Kidney tubule cell (primary cell): ENCODE measurements at regions not wholly inside any gene's neighbourhood (a gene's known extent, or its start where the extent isn't known, plus 50 kb on each side); places are given as distances from the start of the nearest gene placed in this dataset.
"Not testable (repeated sequence)": the region's sequence is repeated elsewhere in the genome, so short reads cannot be mapped to it uniquely, and the experiment has no call there.

Source experiments
- DNase-seq: peaks from one replicate; pipeline ENCODE4 v3.0.0-alpha.2; 2018; ENCODE audit warnings: low spot score

DNA sequence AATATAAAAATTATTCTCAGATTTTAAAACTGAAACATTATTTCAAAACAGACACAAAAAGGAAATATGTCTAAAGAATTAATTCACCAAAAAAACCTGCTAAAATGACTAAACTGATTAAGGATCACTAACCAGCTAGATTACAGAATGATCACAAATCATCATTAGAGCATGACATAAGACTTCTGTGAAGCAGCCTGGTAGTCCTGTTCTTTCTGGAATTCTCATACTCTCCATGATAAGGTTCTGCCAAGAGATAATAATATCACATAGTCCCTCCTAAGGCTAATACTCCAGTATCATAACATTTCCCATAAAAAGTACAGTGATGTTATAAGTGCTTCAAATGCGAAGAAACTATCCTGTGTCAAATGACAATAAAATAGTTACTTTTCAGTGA lies 1814.9 kb downstream of the SLITRK5 start:
- no peak for DNase-seq

DNA sequence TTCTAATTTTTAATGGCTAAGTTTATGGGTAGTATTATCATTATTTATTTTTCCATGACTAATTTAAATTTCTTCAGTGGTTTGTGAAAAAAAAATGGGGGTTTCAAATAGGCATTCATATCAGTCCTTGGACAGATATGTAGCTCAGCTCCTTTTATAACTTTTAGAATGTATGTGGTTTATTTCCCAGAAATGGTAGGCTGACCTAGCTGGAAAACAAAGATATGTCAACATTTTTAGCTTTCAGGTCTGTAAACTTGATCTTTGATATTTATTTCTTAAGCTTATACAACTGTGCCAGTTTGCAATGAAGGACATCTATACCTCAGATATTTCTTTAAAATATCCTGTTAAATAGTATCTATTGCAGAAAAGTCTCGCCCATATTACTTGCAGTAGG lies 1815.5 kb downstream of the SLITRK5 start:
- no peak for DNase-seq

DNA sequence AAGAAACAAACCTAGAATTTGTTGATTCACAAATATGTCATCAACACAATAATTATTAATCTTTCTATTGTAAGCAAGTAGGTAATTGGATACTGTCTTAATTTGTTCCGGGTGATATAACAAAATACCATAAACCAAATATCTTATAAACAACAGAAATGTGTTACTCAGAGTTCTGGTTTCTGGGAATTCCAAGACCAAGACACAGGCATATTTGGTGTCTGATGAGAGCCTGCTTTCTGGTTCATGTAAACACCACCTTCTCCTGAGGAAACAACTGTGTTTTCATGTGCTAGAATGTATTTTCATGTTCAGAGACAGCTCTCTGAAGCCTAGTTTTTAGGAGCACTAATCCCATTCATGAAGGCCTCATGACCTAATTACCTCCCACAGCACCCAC lies 1819.5 kb downstream of the SLITRK5 start:
- DNase-seq = peak; percentile 29

DNA sequence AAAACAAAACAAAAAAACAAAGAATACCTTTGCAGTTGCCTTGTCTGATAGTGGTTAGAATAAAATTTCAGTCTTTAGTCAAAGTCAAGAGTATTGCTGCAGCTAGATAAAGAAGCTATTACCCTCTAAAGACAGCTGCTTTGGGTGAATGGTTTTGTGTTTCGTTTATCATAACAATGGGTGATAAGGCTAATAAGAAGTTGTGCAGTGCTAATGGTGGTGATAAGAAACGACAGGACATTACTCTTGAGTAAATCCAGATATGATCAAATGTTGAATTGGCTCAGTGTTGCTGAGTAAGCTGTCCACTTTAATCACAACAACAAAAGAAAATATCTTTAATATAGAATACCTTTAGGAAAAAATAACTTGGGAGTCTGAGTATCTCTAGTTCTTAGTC lies 1825.3 kb downstream of the SLITRK5 start:
- DNase-seq = no peak

DNA sequence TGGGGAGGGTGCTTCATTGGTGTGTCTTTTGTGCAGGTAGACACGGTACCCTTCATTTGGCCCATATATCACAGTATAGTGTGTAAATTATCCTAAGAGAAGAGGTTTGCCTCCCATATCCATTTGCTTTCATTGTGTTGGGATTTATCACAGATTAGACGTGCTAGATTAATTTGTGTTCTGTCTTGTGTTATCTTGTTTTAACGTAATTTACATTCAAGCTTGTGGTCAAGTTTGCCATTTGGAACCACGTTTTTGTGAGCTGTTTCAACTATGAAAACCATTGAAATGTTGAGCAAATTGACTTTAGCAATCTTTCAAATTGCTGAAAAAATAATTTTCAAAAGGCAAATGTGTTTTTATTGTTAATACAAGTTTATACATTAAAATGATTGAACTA lies 1826.5 kb downstream of the SLITRK5 start:
- no peak for DNase-seq

DNA sequence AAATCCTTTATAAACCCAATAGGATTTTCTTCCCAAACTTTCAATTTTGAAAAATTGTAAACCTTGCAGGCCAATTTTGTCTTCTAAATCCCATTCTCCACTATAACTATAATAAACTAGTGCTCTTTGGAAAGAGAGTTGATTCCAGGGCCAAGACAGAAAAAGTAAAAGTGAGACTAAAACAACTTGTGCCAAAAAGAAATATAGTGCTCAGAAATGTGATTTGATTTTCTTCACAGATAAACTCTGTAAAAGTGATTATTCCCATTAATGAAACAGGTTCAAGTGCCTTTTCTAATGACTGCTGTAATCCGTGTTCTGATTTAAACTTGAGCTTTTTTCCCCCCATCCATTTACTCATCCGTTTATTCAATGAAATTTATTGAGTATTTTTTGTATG lies 1831.1 kb downstream of the SLITRK5 start:
- DNase-seq = no peak

DNA sequence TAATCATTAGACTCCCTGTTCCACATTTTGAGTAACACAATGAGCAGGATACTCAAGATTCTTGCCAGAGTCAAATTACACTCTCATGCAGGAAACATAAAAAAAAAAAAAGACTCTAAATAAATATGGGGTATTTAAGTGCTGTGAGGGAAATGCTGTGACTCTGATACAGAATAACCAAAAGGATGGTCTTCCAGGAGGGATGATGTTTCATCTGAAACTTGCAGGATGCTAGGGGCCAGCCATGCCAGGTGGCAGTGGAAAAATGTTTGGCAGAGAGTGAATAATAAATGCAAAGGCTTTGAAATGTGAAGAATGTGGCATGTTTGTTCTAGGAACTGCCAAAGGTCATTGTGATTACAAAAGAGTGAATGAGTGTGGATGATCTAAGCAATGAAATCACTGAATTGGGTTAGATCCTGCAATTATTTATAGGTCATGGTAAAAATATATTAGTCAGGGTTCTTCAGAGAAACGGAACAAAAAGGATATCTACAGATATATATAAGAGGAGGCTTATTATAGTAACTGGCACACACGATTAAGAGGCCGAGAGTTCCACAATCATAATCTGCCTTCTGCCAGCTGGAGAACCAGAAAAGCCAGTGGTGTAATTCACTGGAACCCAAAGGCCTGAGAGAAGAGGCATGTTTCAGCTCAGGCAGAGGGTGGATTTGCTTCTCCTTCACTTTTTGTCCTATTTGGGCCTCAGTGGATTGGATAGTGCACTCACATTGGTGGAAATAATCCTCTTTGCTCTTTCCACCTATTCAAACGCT lies 1832.8 kb upstream of the MIR17HG start:
- DNase-seq = peak; percentile 96

DNA sequence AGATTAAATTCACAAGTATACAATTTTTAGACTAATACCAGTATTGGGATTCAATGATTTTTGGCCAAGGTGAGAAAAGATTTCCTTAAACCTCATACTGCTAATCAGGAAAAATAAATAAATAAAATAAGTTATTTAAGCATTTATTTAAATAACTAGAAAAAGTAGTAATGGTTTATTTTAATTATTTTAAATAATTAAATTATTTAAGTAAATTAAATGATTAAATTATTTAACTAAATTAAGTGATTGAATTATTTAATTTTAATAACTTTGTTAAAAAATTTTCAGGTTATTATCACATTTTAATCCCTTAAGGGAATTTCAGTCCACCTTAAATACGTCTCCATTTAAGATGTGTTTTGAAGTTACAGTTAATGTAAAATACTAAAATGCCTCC lies 1831.5 kb upstream of the MIR17HG start:
- DNase-seq = no peak

DNA sequence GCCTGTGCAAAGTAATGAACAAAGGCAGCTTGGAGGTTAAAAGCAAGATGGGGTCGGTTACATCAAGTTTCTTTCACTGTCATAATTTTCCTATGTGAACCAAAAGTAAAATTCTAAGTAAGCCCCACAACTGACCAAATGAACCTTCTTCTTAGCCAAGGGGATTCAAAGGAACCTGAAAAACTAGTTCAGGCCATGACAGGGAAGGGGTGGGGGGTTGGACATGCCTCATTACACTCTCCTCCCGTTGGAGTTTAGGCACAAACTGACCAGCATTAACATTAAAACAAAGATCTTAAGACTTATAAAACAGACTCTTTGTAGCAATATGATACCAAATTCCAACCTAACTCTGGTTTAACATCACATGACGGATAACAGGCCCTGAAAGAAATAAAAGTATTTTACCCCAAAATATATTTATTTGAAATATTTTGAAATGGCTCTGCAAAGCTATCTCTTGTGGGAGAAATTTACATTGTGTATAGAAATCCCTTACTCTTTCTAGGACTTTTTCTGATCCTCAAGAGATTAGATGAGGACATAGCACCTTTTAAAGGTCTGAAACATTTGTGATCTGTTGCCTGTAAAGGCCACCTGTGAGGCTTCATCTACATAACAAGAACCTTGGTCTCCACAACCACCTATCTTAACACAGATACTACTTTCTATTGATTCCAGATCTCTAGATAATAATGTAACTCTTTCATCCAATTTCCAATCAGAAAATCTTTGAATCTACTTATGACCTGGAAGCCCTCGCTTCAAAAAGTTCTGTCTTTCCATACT lies 1829.0 kb upstream of the MIR17HG start:
- peak; percentile 4 for DNase-seq

DNA sequence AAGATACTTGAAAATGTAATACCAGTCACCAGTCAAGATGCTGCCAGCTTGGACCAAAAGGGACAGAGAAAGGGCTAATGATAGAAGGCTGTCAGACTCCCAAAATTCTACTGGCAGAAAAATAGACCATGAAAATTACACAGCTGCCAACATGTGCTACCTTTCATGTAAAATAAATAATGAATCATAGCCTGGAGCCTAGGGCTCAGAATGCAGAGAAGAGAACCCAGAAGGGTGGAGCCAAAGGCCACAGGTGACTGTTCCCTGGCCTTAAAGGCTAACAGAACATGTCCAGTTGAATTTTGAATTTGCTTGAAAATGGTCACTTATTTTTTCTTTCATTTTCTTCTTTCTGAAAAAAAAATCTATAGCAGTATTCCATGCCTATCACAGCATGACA lies 1827.0 kb upstream of the MIR17HG start:
- DNase-seq = peak; percentile 54

DNA sequence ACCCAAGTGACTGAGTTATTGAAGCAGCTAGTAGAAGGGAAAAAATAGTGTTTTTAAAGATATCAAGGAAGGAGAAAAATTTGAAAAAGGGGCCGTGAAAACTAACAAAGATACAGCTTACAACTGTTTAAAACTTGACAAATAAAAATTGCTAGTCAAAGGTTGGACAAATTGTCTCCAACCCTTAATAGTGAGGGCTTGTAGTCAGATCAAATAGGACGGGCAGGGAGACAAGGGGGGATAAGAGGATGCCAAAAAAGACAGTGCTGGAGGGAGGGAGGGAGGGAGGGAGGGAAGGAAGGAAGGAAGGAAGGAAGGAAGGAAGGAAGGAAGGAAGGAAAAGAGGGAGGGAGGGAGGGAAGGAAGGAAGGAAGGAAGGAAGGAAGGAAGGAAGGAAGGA lies 1825.8 kb upstream of the MIR17HG start:
- not testable (repeated sequence) for DNase-seq

DNA sequence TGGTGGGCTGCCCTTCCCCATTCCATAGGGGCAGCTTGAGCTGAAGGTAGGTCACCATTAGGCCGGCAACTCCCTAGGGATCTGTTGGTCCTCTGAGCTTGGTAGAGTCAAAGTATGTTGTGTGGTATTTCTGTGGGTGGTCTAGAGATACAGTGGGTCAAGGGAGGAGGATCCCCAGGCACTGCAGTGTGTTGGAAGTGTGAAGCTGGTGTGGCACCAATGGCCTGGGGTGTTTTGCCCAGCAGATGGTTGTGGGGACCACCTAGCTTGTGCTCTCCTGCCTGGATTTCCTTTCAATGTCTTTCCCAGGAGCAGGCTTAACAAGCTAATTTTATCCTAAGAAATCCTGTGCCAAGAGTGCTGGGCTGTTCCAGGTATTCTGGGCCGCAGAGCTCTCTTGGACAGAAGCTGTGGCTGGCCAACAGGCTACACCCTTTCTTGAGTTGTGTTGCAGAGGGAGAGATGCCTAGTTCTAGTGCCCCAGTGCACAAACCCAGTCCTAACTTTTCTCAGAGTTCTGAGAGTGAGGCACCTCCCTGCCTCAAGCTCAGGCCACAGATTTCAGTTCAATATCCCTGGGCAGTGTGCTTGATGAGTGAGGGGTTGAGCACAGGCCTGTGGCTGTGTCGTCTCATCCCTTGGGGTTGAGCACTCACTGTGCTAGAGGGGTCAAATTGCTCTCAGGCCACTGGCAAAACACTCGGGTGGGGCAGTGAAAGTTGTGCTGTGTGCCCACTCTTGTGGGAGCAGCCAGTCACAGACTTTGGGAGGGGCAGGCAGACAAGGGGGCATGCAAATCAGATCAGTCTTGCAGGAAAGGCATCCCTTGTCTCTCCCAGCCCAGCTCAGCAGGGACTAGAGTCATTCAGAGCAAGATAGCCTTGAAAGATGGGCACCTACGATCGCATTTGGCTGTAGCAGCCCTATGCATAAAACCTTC lies 1806.1 kb upstream of the MIR17HG start:
- DNase-seq = no peak

DNA sequence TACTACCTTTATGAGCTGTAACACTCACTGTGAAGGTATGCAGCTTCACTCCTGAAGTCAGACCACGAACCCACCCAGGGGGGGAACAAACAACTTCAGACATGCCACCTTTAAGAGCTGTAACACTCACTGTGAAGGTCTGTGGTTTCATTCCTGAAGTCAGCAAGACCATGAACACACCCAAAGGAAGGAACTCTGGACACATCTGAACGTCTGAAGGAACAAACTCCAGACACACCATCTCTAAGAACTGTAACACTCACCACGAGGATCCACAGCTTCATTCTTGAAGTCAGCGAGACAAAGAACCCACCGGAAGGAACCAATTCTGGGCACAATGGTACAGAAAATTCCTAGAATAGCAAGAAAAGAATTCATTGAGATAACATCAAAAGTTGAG lies 1796.5 kb upstream of the MIR17HG start:
- DNase-seq = peak; percentile 96

DNA sequence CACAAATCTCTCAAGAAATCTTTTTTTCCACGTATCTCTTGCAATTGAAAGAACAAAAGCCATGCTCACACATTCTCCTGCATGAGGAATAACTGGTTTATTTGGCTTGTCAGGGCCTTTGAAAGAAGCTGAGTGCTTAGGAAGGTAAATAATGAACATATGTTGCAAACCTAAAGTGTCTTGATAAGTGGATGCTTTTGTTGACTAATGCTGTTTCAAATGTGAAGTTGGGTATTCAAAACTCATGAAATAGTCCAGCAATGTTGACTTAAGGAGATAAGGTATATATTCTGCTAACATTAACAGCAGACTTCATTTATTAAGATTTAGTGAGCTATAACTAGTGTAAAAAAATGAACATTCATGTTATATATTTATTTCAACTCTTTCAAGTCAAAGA lies 1792.7 kb upstream of the MIR17HG start:
- no peak for DNase-seq

DNA sequence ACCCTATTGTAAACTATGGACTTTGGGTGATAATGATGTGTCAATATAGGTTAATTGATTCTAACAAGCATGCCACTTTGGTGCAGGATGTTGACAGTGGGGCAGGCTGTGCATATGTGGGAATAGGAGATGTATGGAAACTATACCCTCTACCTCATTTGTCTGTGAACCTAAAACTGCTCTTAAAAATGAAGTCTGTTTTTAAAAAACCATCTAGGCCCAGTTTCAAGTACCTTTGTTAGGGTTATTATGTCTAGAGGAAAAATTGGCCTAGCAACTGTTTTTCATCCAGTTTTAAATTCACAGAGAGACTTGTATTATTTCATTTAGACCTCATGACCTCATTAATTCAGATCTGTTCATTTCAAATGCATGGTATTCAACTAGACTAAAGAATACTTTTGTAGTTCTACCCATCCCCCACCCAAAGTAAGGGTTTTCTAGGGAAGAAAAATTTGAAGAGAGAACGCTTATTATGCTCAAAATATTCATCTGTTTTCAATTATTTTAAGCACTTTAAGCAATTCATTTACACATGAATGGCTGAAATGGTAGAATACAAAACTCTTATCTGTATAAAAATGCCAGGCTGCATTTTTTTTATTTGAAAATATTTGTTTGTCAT lies 1781.9 kb upstream of the MIR17HG start:
- DNase-seq = no peak

DNA sequence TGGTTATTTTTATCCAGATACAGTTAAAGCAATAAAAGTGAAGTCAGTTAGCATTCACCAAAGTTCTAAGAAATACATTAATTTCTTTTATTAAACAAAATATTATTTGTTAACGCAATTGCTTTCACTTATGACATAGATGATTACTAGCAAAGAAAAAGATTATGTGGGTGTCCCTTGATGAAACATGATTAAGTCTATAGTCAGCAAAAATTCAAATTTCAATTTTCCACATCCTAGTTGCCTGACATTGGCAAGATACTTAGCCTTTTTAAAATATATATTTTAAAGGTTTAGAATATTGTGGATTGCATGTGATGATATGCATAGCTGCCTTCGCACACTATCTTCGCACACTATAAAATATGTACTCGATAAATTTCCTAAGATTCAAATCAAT lies 1780.5 kb upstream of the MIR17HG start:
- DNase-seq = no peak

DNA sequence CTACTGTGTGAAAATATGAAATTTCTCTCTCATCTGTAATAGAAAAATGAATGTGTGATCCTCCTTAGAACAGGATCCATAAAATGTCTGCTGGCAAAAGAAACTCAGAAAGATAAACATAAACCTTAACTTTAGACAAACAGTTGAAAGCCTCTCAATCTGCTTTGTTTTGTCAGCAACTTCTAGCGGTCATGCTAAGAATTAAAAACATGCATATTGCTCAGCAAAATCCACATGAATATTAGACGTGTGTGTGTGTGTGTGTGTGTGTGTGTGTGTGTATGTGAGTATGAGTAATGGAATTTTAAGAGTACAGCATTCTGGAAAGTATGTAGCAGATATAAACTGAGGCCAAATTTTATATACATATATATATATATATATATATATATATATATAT lies 1779.2 kb upstream of the MIR17HG start:
- no peak for DNase-seq

DNA sequence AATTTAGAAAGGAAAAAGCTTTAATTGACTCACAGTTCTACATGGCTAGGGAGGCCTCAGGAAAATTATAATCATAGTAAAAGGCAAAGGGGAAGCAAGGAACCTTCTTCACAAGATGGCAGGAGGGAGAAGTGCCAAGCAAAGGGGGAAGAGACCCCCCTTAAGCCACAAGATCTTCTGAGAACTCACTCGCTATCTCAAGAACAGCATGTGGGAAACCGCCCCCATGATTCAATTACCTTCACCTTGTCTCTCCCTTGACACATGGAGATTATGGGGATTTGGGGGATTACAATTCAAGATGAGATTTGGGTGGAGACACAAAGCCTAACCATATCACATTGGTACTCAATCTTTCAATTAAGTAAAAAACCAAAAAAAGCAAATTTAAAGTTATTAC lies 1778.7 kb upstream of the MIR17HG start:
- no peak for DNase-seq

DNA sequence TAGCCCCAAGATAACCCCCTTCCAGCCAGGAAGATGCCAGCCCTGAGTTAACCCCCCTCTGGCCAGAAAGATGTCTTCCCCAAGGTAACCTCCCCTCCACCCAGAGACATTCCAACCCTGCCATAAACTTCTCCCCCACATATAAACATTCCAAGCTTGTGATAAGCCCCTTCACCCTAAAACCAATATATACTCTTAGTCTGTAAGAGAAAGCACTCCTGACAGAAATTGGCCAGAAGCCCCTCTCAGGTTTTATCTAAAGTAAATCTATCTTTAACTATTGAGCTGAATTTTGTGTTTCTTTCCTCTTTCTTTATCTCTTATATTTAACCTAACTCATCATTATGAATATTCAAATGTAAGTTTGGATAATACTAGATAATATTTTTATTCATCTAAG lies 1775.8 kb upstream of the MIR17HG start:
- DNase-seq = no peak

DNA sequence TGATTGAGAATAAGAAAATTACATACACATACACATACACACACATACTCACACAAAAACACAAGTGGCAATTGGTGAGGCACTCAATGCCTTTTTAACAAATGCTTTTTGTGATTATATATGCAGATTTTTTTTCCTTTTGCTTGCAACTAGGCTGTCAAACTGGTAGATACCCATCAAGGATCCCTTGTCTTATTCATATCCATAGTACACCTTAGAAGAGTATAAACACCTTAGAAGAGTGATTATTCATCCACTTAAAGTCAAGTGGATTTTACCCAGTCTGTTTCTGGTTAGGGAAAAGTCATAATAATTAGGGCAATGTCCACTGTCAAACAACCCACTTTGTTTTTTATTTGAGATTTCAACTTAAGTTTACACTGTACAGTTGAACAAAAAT lies 1773.4 kb upstream of the MIR17HG start:
- no peak for DNase-seq

DNA sequence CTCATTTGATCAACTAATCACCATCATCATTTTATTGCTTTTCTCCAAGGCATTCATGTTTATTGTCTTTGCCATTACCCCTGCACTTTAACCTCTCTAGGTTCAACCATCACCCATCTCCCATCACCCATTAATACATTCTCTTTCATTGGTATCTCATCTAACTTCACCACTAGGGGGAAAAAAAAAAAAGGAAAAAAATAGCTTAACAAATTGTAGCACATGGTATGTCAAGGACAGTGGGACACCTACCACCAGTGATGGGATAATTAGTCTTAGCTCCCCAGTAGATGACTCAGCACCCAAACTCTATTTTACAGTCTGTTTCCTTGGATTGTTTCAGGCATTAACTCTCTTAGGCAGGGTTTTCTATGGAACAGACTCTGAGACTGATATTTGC lies 1770.2 kb upstream of the MIR17HG start:
- peak; percentile 6 for DNase-seq

DNA sequence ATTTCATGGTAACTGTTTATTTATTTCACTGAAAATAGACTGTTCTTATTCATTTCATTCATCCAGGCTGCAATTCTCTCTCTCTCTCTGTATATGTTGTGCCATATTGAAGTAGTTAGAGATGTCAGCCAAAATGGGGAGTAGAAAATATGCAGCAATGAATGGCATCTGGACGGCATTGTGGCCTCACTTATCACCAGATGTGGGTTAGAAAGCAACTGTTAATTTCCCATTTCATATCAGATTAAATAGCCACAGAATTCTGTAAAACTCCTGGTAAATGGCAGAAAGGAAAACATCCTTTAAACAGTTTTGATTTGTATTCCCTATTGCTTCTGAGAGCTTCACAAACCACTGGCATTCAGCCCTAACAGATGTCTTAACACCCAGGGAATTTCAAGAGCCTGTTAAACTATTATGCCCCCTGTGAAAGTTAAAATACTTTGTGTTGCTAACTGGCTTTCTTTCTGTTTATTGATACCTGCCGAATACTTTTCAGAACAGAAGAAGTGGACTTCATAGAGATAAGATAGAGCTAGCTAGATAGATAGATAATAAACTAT lies 1763.3 kb upstream of the MIR17HG start:
- no peak for DNase-seq
